GM21825 (cell line): ENCODE measurements at regions not wholly inside any gene's neighbourhood (a gene's known extent, or its start where the extent isn't known, plus 50 kb on each side); places are given as distances from the start of the nearest gene placed in this dataset.
A peak's percentile ranks its signal among the peaks of the same experiment; 100 is the strongest.
"Not testable (repeated sequence)": the region's sequence is repeated elsewhere in the genome, so short reads cannot be mapped to it uniquely, and the experiment has no call there.

ENCODE experiments used
- ATAC-seq: cut with Tn5 transposase; IDR thresholded peaks from one replicate; pipeline ENCODE4 v1.9.1; 2021; ENCODE audit warnings: mild to moderate bottlenecking, moderate library complexity; ENCODE audit not compliant: unreplicated experiment

- peak; percentile 96 for ATAC-seq
Measured at GRCh38 chr18:32884543-32884942, 111.7 kb upstream of the KLHL14 start.

GRCh38 chr18:32881009-32881408 lies 108.2 kb upstream of the KLHL14 start:
- ATAC-seq = no peak

GRCh38 chr18:32879497-32879896 lies 106.7 kb upstream of the KLHL14 start:
- ATAC-seq = no peak

- ATAC-seq = no peak
Measured at GRCh38 chr18:32878436-32878835, 105.6 kb upstream of the KLHL14 start.

- no peak for ATAC-seq
Measured at GRCh38 chr18:32877371-32877770, 104.5 kb upstream of the KLHL14 start.

- no peak for ATAC-seq
Measured at GRCh38 chr18:32875625-32876024, 102.8 kb upstream of the KLHL14 start.

GRCh38 chr18:32871786-32872185 lies 99.0 kb upstream of the KLHL14 start:
- ATAC-seq = no peak

GRCh38 chr18:32870611-32871010 lies 97.8 kb upstream of the KLHL14 start:
- no peak for ATAC-seq

- no peak for ATAC-seq
Measured at GRCh38 chr18:32868406-32868805, 95.6 kb upstream of the KLHL14 start.

- no peak for ATAC-seq
Measured at GRCh38 chr18:32867936-32868335, 95.1 kb upstream of the KLHL14 start.

GRCh38 chr18:32867330-32867729 lies 94.5 kb upstream of the KLHL14 start:
- ATAC-seq = no peak

- not testable (repeated sequence) for ATAC-seq
Measured at GRCh38 chr18:32862031-32862430, 89.2 kb upstream of the KLHL14 start.

- ATAC-seq = no peak
Measured at GRCh38 chr18:32851936-32852335, 79.1 kb upstream of the KLHL14 start.

- ATAC-seq = no peak
Measured at GRCh38 chr18:32848826-32849225, 76.0 kb upstream of the KLHL14 start.

- ATAC-seq = no peak
Measured at GRCh38 chr18:32847691-32848090, 74.9 kb upstream of the KLHL14 start.

- ATAC-seq = no peak
Measured at GRCh38 chr18:32846896-32847295, 74.1 kb upstream of the KLHL14 start.

- no peak for ATAC-seq
Measured at GRCh38 chr18:32840962-32841361, 68.1 kb upstream of the KLHL14 start.

GRCh38 chr18:32835951-32836350 lies 63.1 kb upstream of the KLHL14 start:
- no peak for ATAC-seq

GRCh38 chr18:32831781-32832180 lies 59.0 kb upstream of the KLHL14 start:
- no peak for ATAC-seq

GRCh38 chr18:32823226-32823625 lies 50.4 kb upstream of the KLHL14 start:
- no peak for ATAC-seq
